ENCODE measurements at regions not wholly inside any gene's neighbourhood (a gene's known extent, or its start where the extent isn't known, plus 50 kb on each side); places are given as distances from the start of the nearest gene placed in this dataset.

DNA sequence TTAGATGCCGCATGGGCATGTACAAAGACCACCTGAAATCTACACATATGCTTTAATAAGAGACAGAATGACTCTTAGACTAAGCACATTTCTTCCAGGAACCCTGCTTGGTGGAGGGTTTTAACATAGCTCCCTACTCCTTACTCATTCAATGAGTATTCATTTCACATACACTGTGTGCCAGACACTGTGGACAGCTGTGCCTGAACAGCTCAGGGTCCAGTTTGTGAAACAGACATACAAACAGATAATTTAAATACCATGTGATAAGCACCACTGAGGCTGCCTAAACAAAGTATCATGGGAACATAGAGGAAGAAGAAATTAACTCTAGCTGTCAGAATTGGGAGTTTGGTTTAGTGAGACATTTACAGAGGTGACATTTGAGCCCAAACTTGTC lies 65.2 kb upstream of the ITPRID1 start:
- TF ChIP-seq, protein P1, sequence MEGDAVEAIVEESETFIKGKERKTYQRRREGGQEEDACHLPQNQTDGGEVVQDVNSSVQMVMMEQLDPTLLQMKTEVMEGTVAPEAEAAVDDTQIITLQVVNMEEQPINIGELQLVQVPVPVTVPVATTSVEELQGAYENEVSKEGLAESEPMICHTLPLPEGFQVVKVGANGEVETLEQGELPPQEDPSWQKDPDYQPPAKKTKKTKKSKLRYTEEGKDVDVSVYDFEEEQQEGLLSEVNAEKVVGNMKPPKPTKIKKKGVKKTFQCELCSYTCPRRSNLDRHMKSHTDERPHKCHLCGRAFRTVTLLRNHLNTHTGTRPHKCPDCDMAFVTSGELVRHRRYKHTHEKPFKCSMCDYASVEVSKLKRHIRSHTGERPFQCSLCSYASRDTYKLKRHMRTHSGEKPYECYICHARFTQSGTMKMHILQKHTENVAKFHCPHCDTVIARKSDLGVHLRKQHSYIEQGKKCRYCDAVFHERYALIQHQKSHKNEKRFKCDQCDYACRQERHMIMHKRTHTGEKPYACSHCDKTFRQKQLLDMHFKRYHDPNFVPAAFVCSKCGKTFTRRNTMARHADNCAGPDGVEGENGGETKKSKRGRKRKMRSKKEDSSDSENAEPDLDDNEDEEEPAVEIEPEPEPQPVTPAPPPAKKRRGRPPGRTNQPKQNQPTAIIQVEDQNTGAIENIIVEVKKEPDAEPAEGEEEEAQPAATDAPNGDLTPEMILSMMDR (IDR thresholded peaks at IDR 0.05) = no peak
- TF ChIP-seq POLR2AphosphoS5 (IDR thresholded peaks at IDR 0.05; ENCODE audit: low read depth, low read length) (no peak), SIN3A (IDR thresholded peaks at IDR 0.05; ENCODE audit: borderline replicate concordance, insufficient read depth, low read depth, low read length) (no peak)

All from Panc1 (cell line).